Epithelial cell of esophagus (primary cell): ENCODE measurements at regions not wholly inside any gene's neighbourhood (a gene's known extent, or its start where the extent isn't known, plus 50 kb on each side); places are given as distances from the start of the nearest gene placed in this dataset.
A peak's percentile ranks its signal among the peaks of the same experiment; 100 is the strongest.

Source experiments
- DNase-seq: peaks from one replicate; pipeline ENCODE4 v3.0.0; 2010; ENCODE audit warnings: low read depth
- H3K4me3 ChIP-seq: 2 replicates; pipeline ENCODE4 v1.5.1; 2011; ENCODE audit warnings: mild to moderate bottlenecking, low read length, control low read depth
- TF ChIP-seq, protein P1 (sequence below): IDR thresholded peaks from 2 replicates; pipeline ENCODE4 v1.5.1; 2011; ENCODE audit warnings: low read depth, mild to moderate bottlenecking, low read length, control low read depth, inconsistent platforms; ENCODE audit not compliant: insufficient read depth; ENCODE audit errors: missing control alignments

GRCh38 chr1:232880354-232880753 is 70.1 kb upstream of the NTPCR start:
- TF ChIP-seq, protein P1, sequence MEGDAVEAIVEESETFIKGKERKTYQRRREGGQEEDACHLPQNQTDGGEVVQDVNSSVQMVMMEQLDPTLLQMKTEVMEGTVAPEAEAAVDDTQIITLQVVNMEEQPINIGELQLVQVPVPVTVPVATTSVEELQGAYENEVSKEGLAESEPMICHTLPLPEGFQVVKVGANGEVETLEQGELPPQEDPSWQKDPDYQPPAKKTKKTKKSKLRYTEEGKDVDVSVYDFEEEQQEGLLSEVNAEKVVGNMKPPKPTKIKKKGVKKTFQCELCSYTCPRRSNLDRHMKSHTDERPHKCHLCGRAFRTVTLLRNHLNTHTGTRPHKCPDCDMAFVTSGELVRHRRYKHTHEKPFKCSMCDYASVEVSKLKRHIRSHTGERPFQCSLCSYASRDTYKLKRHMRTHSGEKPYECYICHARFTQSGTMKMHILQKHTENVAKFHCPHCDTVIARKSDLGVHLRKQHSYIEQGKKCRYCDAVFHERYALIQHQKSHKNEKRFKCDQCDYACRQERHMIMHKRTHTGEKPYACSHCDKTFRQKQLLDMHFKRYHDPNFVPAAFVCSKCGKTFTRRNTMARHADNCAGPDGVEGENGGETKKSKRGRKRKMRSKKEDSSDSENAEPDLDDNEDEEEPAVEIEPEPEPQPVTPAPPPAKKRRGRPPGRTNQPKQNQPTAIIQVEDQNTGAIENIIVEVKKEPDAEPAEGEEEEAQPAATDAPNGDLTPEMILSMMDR = peak; percentile 72
- DNase-seq = peak; percentile 61
- no peak overlapping the region for H3K4me3 ChIP-seq

GRCh38 chr1:232883992-232884661 is 66.3 kb upstream of the NTPCR start:
- TF ChIP-seq, protein P1 = no peak
- peak; percentile 19 for DNase-seq
- H3K4me3 ChIP-seq = no peak overlapping the region

- H3K4me3 ChIP-seq = no peak overlapping the region
- TF ChIP-seq, protein P1 = no peak
- DNase-seq = peak; percentile 11
Observed at GRCh38 chr1:232886271-232886670, 64.1 kb upstream of the NTPCR start.

- no peak overlapping the region for H3K4me3 ChIP-seq
- no peak for DNase-seq
- TF ChIP-seq, protein P1 = no peak
Observed at GRCh38 chr1:232890340-232890943, 60.0 kb upstream of the NTPCR start.

DNA sequence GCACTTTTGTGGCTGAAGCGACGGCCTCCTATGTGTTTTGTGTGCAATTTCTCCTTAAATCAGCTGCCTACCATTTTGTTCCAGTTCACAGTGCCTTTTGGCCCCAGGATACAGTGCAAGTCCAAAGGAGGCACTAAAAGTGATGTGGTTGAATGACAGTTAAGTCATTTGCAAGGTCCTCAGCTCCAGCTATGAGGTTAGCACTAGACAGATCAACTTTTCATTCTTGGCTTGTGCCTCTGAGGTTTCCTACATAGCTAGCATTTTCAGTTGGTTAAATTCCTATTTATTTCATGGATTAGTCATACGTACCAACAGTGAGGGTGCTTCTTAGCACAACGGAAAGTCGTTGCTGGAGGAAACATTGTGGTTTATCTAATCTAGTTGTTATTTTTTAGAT is 59.3 kb upstream of the NTPCR start:
- no peak overlapping the region for H3K4me3 ChIP-seq
- no peak for DNase-seq
- TF ChIP-seq, protein P1 = no peak

GRCh38 chr1:232891656-232892317 is 58.6 kb upstream of the NTPCR start:
- no peak overlapping the region for H3K4me3 ChIP-seq
- TF ChIP-seq, protein P1 = no peak
- DNase-seq = no peak
